IMR-90 (cell line): ENCODE measurements at regions not wholly inside any gene's neighbourhood (a gene's known extent, or its start where the extent isn't known, plus 50 kb on each side); places are given as distances from the start of the nearest gene placed in this dataset.

Source experiments
- ATAC-seq: fragments of 200-7000 bp; cut with Tn5 transposase; 2 replicates; pipeline ENCODE4 v1.9.1; 2020; ENCODE audit warnings: low read depth, mild to moderate bottlenecking, moderate library complexity
- BruUV-seq: library from RNA; stranded (reverse); fragments of 400-500 nt; replicated peaks from 2 replicates; lab custom pipeline; 2021; lab: Mats Ljungman, UMichigan
- CTCF ChIA-PET: fragments of 300-600 bp; formaldehyde crosslinking; extraction: SDS; loops from one replicate; lab custom pipeline; 2021; ENCODE audit warnings: antibody characterized with exemption; lab: Yijun Ruan, JAX
- POLR2A ChIA-PET: fragments of 300-600 bp; sonication (Branson Sonifier 250); formaldehyde crosslinking; loops from one replicate; lab custom pipeline; 2022; ENCODE audit warnings: antibody characterized with exemption; ENCODE audit not compliant: unreplicated experiment; lab: Charles Lee
- DNase-seq: peaks from one replicate; pipeline ENCODE4 v3.0.0; 2013
- H2AFZ ChIP-seq: replicated peaks from 2 replicates; pipeline ENCODE3; 2013; ENCODE audit warnings: low read length, mild to moderate bottlenecking; ENCODE audit not compliant: poor library complexity
- H2AK5ac ChIP-seq: 2 replicates; pipeline ENCODE4 v1.6.1; 2013; ENCODE audit warnings: low read depth, low read length, inconsistent platforms
- H2AK9ac ChIP-seq: replicated peaks from 2 replicates; pipeline ENCODE3; 2013; ENCODE audit warnings: mild to moderate bottlenecking, low read depth, low read length, moderate library complexity; ENCODE audit not compliant: poor library complexity
- H2BK120ac ChIP-seq: 2 replicates; pipeline ENCODE4 v1.6.1; 2013; ENCODE audit warnings: low read depth, low read length, inconsistent platforms
- H2BK15ac ChIP-seq: 3 replicates; pipeline ENCODE4 v1.6.1; 2013; ENCODE audit warnings: low read depth, low read length, inconsistent platforms
- H2BK20ac ChIP-seq: 2 replicates; pipeline ENCODE4 v1.6.1; 2013; ENCODE audit warnings: low read depth, mild to moderate bottlenecking, inconsistent platforms, low read length, moderate library complexity
- H2BK5ac ChIP-seq: 2 replicates; pipeline ENCODE4 v1.6.1; 2013; ENCODE audit warnings: mild to moderate bottlenecking, low read depth, low read length, inconsistent platforms; ENCODE audit not compliant: poor library complexity, severe bottlenecking
- H3K14ac ChIP-seq: replicated peaks from 2 replicates; pipeline ENCODE4 v1.6.1; 2013; ENCODE audit warnings: low read depth, low read length, inconsistent platforms
- H3K18ac ChIP-seq: 2 replicates; pipeline ENCODE4 v1.6.1; 2013; ENCODE audit warnings: low read depth, low read length, control low read depth
- H3K23ac ChIP-seq: 2 replicates; pipeline ENCODE4 v1.6.1; 2013; ENCODE audit warnings: low read depth, low read length, inconsistent platforms
- H3K27ac ChIP-seq: 2 replicates; pipeline ENCODE4 v1.5.1; 2013; ENCODE audit warnings: mild to moderate bottlenecking, control low read depth, low read length; ENCODE audit not compliant: insufficient read depth
- H3K27me3 ChIP-seq: 2 replicates; pipeline ENCODE4 v1.6.1; 2013; ENCODE audit warnings: low read length; ENCODE audit not compliant: control insufficient read depth, insufficient read depth
- H3K36me3 ChIP-seq: 2 replicates; pipeline ENCODE4 v1.6.1; 2013; ENCODE audit warnings: low read length, mixed read lengths; ENCODE audit not compliant: control insufficient read depth, insufficient read depth
- H3K4ac ChIP-seq: 2 replicates; pipeline ENCODE4 v1.6.1; 2013; ENCODE audit warnings: low read depth, low read length, inconsistent platforms
- H3K4me1 ChIP-seq: 2 replicates; pipeline ENCODE4 v1.6.1; 2013; ENCODE audit warnings: low read length, mixed read lengths; ENCODE audit not compliant: control insufficient read depth, insufficient read depth
- H3K4me2 ChIP-seq: 2 replicates; pipeline ENCODE4 v1.6.1; 2013; ENCODE audit warnings: low read depth, mild to moderate bottlenecking, control low read depth, low read length, moderate library complexity
- H3K4me3 ChIP-seq: 2 replicates; pipeline ENCODE4 v1.5.1; 2013; ENCODE audit warnings: low read depth, mild to moderate bottlenecking, control low read depth, low read length, moderate library complexity; ENCODE audit not compliant: insufficient read depth
- H3K56ac ChIP-seq: 2 replicates; pipeline ENCODE4 v1.6.1; 2013; ENCODE audit warnings: low read length, inconsistent platforms; ENCODE audit not compliant: insufficient read depth; ENCODE audit errors: extremely low read depth
- H3K79me1 ChIP-seq, 2 experiments: 2 replicates each; pipeline ENCODE4 v1.6.1; 2013; ENCODE audit warnings: low read length in 2 of 2, inconsistent platforms in 1 of 2, low read depth in 1 of 2
- H3K9ac ChIP-seq: 2 replicates; pipeline ENCODE4 v1.6.1; 2013; ENCODE audit warnings: low read depth, low read length, control low read depth
- H3K9me1 ChIP-seq: 2 replicates; pipeline ENCODE4 v1.6.1; 2013; ENCODE audit warnings: low read length, inconsistent platforms; ENCODE audit not compliant: insufficient read depth
- H3K9me3 ChIP-seq: 2 replicates; pipeline ENCODE4 v1.6.1; 2013; ENCODE audit warnings: low read length; ENCODE audit not compliant: control insufficient read depth, insufficient read depth
- H4K20me1 ChIP-seq: 2 replicates; pipeline ENCODE4 v1.6.1; 2013; ENCODE audit warnings: low read length, inconsistent platforms; ENCODE audit not compliant: insufficient read depth
- H4K5ac ChIP-seq: 2 replicates; pipeline ENCODE4 v1.6.1; 2013; ENCODE audit warnings: mild to moderate bottlenecking, low read depth, low read length, control low read depth
- H4K8ac ChIP-seq, 2 experiments: 2 replicates each; pipeline ENCODE4 v1.6.1; 2013; ENCODE audit warnings: low read depth in 2 of 2, low read length in 2 of 2, control low read depth in 1 of 2, inconsistent platforms in 1 of 2
- H4K91ac ChIP-seq: 2 replicates; pipeline ENCODE4 v1.6.1; 2013; ENCODE audit warnings: low read depth, low read length, inconsistent platforms; ENCODE audit not compliant: insufficient read depth
- CEBPB ChIP-seq: IDR thresholded peaks from 2 replicates; pipeline ENCODE4 v1.6.1; 2012; ENCODE audit warnings: low read depth, low read length, improper control_type of control experiment
- CTCF ChIP-seq: conservative IDR thresholded peaks from 2 replicates; pipeline ENCODE4 v1.5.1; 2012; ENCODE audit warnings: mild to moderate bottlenecking, low read depth, low read length, improper control_type of control experiment
- FOS ChIP-seq: fragments of 150-350 bp; IDR thresholded peaks from 2 replicates; pipeline ENCODE4 v1.6.1; 2016; ENCODE audit warnings: low read depth, low read length
- MAFK ChIP-seq: IDR thresholded peaks from 2 replicates; pipeline ENCODE4 v1.6.1; 2012; ENCODE audit warnings: low read depth, low read length, improper control_type of control experiment
- RAD21 ChIP-seq: IDR thresholded peaks from 2 replicates; pipeline ENCODE4 v1.6.1; 2012; ENCODE audit warnings: low read length, improper control_type of control experiment
- RFX5 ChIP-seq: IDR thresholded peaks from 2 replicates; pipeline ENCODE4 v1.8.0; 2012; ENCODE audit warnings: low read depth, mild to moderate bottlenecking, low read length, moderate library complexity
- WGBS, 2 experiments: methylation state at CpG; one replicate each; pipeline versions ENCODE4 v1.1.5 to v1.1.7; 2013; ENCODE audit warnings: missing lambda C conversion rate in 2 of 2; ENCODE audit not compliant: insufficient read length in 1 of 2; ENCODE audit errors: extremely low coverage in 2 of 2; 5-methylcytosine and 5-hydroxymethylcytosine counted together
- dilution Hi-C: fragments of 300-500 bp; cut with HindIII; formaldehyde crosslinking; loops from one replicate; pipeline ENCODE4 v1.14.3; 2018; ENCODE audit warnings: low sequenced_read_pairs; ENCODE audit not compliant: unreplicated experiment
- in situ Hi-C: fragments of 300-500 bp; cut with MboI; formaldehyde crosslinking; loops from 3 replicates; pipeline ENCODE4 v1.14.3; 2019; ENCODE audit warnings: low sequenced_read_pairs, inconsistent platforms, mixed read lengths
- intact Hi-C: fragments of 100-400 bp; cut with micrococcal nuclease; formaldehyde crosslinking; loops from 2 replicates; pipeline ENCODE4 v1.10.0; 2022

DNA sequence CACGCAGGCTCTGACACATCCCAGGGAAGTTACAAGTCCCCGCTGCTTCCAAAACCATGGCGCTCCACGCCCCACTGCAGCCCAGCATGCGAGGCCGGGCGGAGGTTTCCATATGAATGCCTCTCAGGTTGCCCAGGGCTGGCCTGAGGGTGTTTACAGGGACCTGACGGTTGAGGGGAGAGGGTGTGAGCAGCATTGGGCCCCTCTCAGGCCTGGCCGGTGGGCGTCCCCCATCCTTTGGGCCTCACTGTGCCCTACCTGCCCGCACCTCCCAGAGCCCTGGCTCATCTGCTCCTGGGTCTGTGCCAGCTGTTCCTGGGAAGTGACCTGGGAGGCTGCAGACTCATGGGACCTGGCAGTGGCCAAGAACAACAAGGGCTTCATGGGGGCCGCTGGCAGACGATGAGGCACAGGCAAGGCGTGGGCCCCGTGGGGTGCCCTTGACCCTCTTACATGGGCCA lies 173.5 kb downstream of the C16orf95 start:
- intact Hi-C loops (no loop called here), dilution Hi-C loops (no loop called here), in situ Hi-C loops (no loop called here)
- Histone ChIP-seq H3K36me3 (no peaks in the 10 kb centered on the region), H2BK20ac (no peak overlapping the region), H3K27me3 (peaks cover 36% of the 10 kb centered on the region), H4K91ac (no peak overlapping the region), H2BK5ac (no peak overlapping the region), H3K4me3 (no peak overlapping the region), H4K5ac (no peak overlapping the region), H3K4me1 (no peaks in the 10 kb centered on the region), H3K27ac (no peak overlapping the region), H3K56ac (no peak overlapping the region), H3K4me2 (no peak overlapping the region), H3K14ac (no peak overlapping the region), H2AFZ (no peak overlapping the region), H2BK120ac (no peak overlapping the region), H3K18ac (no peak overlapping the region), H3K9me3 (peaks cover 9% of the 10 kb centered on the region), H2AK5ac (no peak overlapping the region), H2AK9ac (no peak overlapping the region), H4K8ac (no peak overlapping the region), H3K9me1 (0 out of 2 replicates have a peak, but pooled peaks cover 2% of the 10 kb centered on the region), H4K20me1 (no peaks in the 10 kb centered on the region; the same call in 1 of the 2 replicates), H3K9ac (no peak overlapping the region), H3K79me1 (no peaks in the 10 kb centered on the region), H3K23ac (no peak overlapping the region), H2BK15ac (no peak overlapping the region), H3K4ac (no peak overlapping the region)
- DNase-seq = no peak
- no peak for ATAC-seq
- ChIA-PET CTCF (no interaction called here), POLR2A (no interaction called here)
- 100% methylated on average over 3 of the region's 15 CpGs; no CpG with 5 or more reads in 1 of the 2 experiments for WGBS, 2 experiments
- TF ChIP-seq RAD21 = no peak
- TF ChIP-seq FOS = no peak
- TF ChIP-seq CEBPB = no peak
- no peak for TF ChIP-seq MAFK
- no peak for TF ChIP-seq RFX5
- TF ChIP-seq CTCF = no peak
- no TSS peak for BruUV-seq
